H1 (cell line): ENCODE measurements at regions not wholly inside any gene's neighbourhood (a gene's known extent, or its start where the extent isn't known, plus 50 kb on each side); places are given as distances from the start of the nearest gene placed in this dataset.

Source experiments
- CTCF ChIA-PET: fragments of 300-600 bp; sonication (Branson Sonifier 250); formaldehyde crosslinking; loops from one replicate; lab custom pipeline; 2021; ENCODE audit not compliant: partially characterized antibody; lab: Charles Lee
- POLR2A ChIA-PET: fragments of 300-600 bp; sonication (Branson Sonifier 250); formaldehyde crosslinking; loops from one replicate; lab custom pipeline; 2021; ENCODE audit warnings: inconsistent platforms; ENCODE audit not compliant: partially characterized antibody; lab: Charles Lee
- DNase-seq, 2 experiments: peaks; one replicate each; pipeline versions ENCODE4 v3.0.0 to v3.0.0-alpha.2; 2010 to 2022; ENCODE audit warnings: low spot score in 2 of 2, low read depth in 1 of 2, mixed read lengths in 1 of 2
- FAIRE-seq: peaks from 2 replicates; lab custom pipeline; 2011; peaks lifted over from hg19 to GRCh38; lab: Jason Lieb, UNC
- H2AFZ ChIP-seq: 2 replicates; pipeline ENCODE4 v1.8.1; 2012; ENCODE audit warnings: low read length, inconsistent platforms
- H2AK5ac ChIP-seq: 2 replicates; pipeline ENCODE4 v1.6.1; 2013; ENCODE audit warnings: low read depth, low read length
- H2BK120ac ChIP-seq: replicated peaks from 2 replicates; pipeline ENCODE3; 2013; ENCODE audit warnings: low read depth, low read length, inconsistent platforms
- H2BK12ac ChIP-seq: 2 replicates; pipeline ENCODE4 v1.6.1; 2013; ENCODE audit warnings: low read depth, low read length
- H2BK15ac ChIP-seq: 2 replicates; pipeline ENCODE4 v1.6.1; 2013; ENCODE audit warnings: low read length
- H2BK20ac ChIP-seq: 2 replicates; pipeline ENCODE4 v1.6.1; 2013; ENCODE audit warnings: low read length
- H2BK5ac ChIP-seq: 2 replicates; pipeline ENCODE4 v1.6.1; 2013; ENCODE audit warnings: low read depth, low read length
- H3K14ac ChIP-seq: 2 replicates; pipeline ENCODE4 v1.6.1; 2013; ENCODE audit warnings: inconsistent platforms; ENCODE audit not compliant: insufficient read length
- H3K18ac ChIP-seq: 2 replicates; pipeline ENCODE4 v1.6.1; 2013; ENCODE audit warnings: low read length; ENCODE audit errors: extremely low read depth
- H3K23ac ChIP-seq: 2 replicates; pipeline ENCODE4 v1.6.1; 2013; ENCODE audit warnings: inconsistent platforms; ENCODE audit not compliant: insufficient read length
- H3K23me2 ChIP-seq: 2 replicates; pipeline ENCODE4 v1.6.1; 2013; ENCODE audit warnings: low read depth, low read length
- H3K27ac ChIP-seq: 2 replicates; pipeline ENCODE4 v1.6.1; 2011; ENCODE audit warnings: low read depth, low read length, inconsistent platforms
- H3K27me3 ChIP-seq, 4 experiments: replicated peaks in 1 of 4; 1 replicate in 1 of 4; 2 replicates in 3 of 4; pipeline versions ENCODE4 v1.6.1 to v1.8.1; 2011 to 2013; ENCODE audit warnings: low read length in 3 of 4, mild to moderate bottlenecking in 3 of 4, inconsistent platforms in 2 of 4, mixed read lengths in 2 of 4, moderate library complexity in 1 of 4; ENCODE audit not compliant: control insufficient read depth in 3 of 4, insufficient read depth in 3 of 4; ENCODE audit errors: extremely low read depth in 1 of 4
- H3K36me3 ChIP-seq, 4 experiments: 2 replicates each; pipeline versions ENCODE4 v1.6.1 to v1.8.1; 2011 to 2013; ENCODE audit warnings: mild to moderate bottlenecking in 4 of 4, low read length in 3 of 4, moderate library complexity in 2 of 4, control low read depth in 1 of 4, inconsistent platforms in 1 of 4; ENCODE audit not compliant: insufficient read depth in 4 of 4, control insufficient read depth in 2 of 4
- H3K4ac ChIP-seq: replicated peaks from 2 replicates; pipeline ENCODE3; 2013; ENCODE audit warnings: low read length, low read depth, mixed read lengths, inconsistent platforms; ENCODE audit not compliant: insufficient read length
- H3K4me1 ChIP-seq, 4 experiments: replicated peaks in 1 of 4; 1 replicate in 1 of 4; 2 replicates in 3 of 4; pipeline versions ENCODE4 v1.6.1 to v1.8.1; 2011 to 2013; ENCODE audit warnings: low read length in 3 of 4, inconsistent platforms in 2 of 4, mixed read lengths in 1 of 4; ENCODE audit not compliant: insufficient read depth in 4 of 4, control insufficient read depth in 3 of 4
- H3K4me2 ChIP-seq, 2 experiments: 2 replicates each; pipeline versions ENCODE4 v1.6.1 to v1.8.1; 2011 to 2013; ENCODE audit warnings: low read depth in 2 of 2, low read length in 2 of 2, control low read depth in 1 of 2, inconsistent platforms in 1 of 2, mild to moderate bottlenecking in 1 of 2; ENCODE audit not compliant: insufficient read depth in 1 of 2
- H3K4me3 ChIP-seq, 4 experiments: fragments of 200-600, 300-600 bp in 1 of 4; sonication (generic), shearing (Covaris generic), sonication (Bioruptor Twin) in 1 of 4; 2 replicates each; pipeline versions ENCODE4 v1.5.1 to v1.8.1; 2011 to 2016; ENCODE audit warnings: low read length in 4 of 4, low read depth in 3 of 4, control low read depth in 2 of 4, inconsistent platforms in 2 of 4, mild to moderate bottlenecking in 2 of 4, mixed read lengths in 1 of 4, moderate library complexity in 1 of 4; ENCODE audit not compliant: insufficient read depth in 2 of 4; ENCODE audit errors: extremely low read depth in 1 of 4
- H3K56ac ChIP-seq: replicated peaks from 2 replicates; pipeline ENCODE3; 2013; ENCODE audit warnings: low read depth, mild to moderate bottlenecking, mixed read lengths, low read length, inconsistent platforms; ENCODE audit not compliant: insufficient read length
- H3K79me1 ChIP-seq: 2 replicates; pipeline ENCODE4 v1.6.1; 2013; ENCODE audit warnings: low read depth, low read length, control low read depth
- H3K79me2 ChIP-seq, 2 experiments: 2 replicates each; pipeline versions ENCODE4 v1.6.1 to v1.8.1; 2012 to 2013; ENCODE audit warnings: low read length in 2 of 2, mild to moderate bottlenecking in 2 of 2, inconsistent platforms in 1 of 2; ENCODE audit not compliant: insufficient read depth in 2 of 2, control insufficient read depth in 1 of 2
- H3K9ac ChIP-seq, 4 experiments: replicated peaks in 1 of 4; 1 replicate in 1 of 4; 2 replicates in 3 of 4; pipeline versions ENCODE4 v1.6.1 to v1.8.1; 2011 to 2013; ENCODE audit warnings: low read depth in 3 of 4, low read length in 3 of 4, control low read depth in 2 of 4, mild to moderate bottlenecking in 2 of 4, moderate library complexity in 2 of 4, inconsistent platforms in 1 of 4; ENCODE audit errors: extremely low read depth in 1 of 4
- H3K9me3 ChIP-seq, 2 experiments: 2 replicates each; pipeline versions ENCODE4 v1.6.1 to v1.8.1; 2012 to 2013; ENCODE audit warnings: mild to moderate bottlenecking in 2 of 2, moderate library complexity in 2 of 2, control low read depth in 1 of 2, inconsistent platforms in 1 of 2, low read depth in 1 of 2, low read length in 1 of 2, mixed read lengths in 1 of 2; ENCODE audit not compliant: insufficient read depth in 2 of 2
- H4K20me1 ChIP-seq, 2 experiments: replicated peaks in 1 of 2; 2 replicates each; pipeline versions ENCODE3 to v1.8.1; 2011 to 2013; ENCODE audit warnings: inconsistent platforms in 2 of 2, low read length in 2 of 2, mild to moderate bottlenecking in 1 of 2; ENCODE audit not compliant: insufficient read depth in 2 of 2, control insufficient read depth in 1 of 2
- H4K5ac ChIP-seq: 2 replicates; pipeline ENCODE4 v1.6.1; 2013; ENCODE audit warnings: low read length, low read depth, mixed read lengths, inconsistent platforms; ENCODE audit not compliant: insufficient read length
- H4K8ac ChIP-seq: 2 replicates; pipeline ENCODE4 v1.8.0; 2013; ENCODE audit warnings: mild to moderate bottlenecking, moderate library complexity, low read length, inconsistent platforms; ENCODE audit not compliant: insufficient read depth; ENCODE audit errors: extremely low read depth
- H4K91ac ChIP-seq: replicated peaks from 2 replicates; pipeline ENCODE3; 2013; ENCODE audit warnings: low read length, mixed read lengths, inconsistent platforms; ENCODE audit not compliant: insufficient read length
- KDM1A ChIP-seq: fragments of 200-600, 300-600 bp; sonication (generic); IDR thresholded peaks from 2 replicates; pipeline ENCODE4 v1.7.1; 2016; ENCODE audit warnings: mild to moderate bottlenecking, low read length, borderline replicate concordance
- RFX5 ChIP-seq: IDR thresholded peaks from 2 replicates; pipeline ENCODE4 v1.6.1; 2011; ENCODE audit warnings: low read depth, low read length, improper control_type of control experiment, borderline replicate concordance
- WGBS, 2 experiments: shearing (Covaris generic) in 1 of 2; methylation state at CpG; one replicate each; pipeline versions ENCODE4 v1.1.6 to v1.1.7; 2013 to 2015; ENCODE audit warnings: low lambda C conversion rate in 2 of 2, mixed read lengths in 2 of 2, inconsistent platforms in 1 of 2, low coverage in 1 of 2, missing lambda C conversion rate in 1 of 2; ENCODE audit not compliant: insufficient replicate concordance in 2 of 2, insufficient coverage in 1 of 2, insufficient read length in 1 of 2; ENCODE audit errors: extremely low coverage in 1 of 2, missing lambda C conversion rate in 1 of 2; 5-methylcytosine and 5-hydroxymethylcytosine counted together

DNA sequence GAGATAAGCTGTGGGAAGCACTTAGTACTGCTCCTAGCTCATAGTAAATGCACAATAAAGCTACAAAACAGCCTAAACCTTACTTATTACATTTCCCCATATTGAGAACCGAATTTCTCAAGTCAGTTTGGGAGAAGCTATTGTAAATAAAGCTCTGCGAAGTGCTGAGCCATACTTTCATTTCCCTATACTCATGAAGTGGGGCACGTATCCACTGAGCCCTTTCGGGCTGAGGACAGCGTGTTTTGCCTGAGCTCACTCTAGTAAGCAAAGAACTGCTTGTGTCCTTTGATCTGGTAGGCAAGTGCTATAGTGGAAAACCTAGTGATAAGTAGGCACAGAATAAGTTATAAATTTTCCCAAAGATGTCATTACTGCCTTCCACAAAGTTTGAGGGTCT, 165.0 kb downstream of the RSL24D1 start:
- Histone ChIP-seq H3K27ac (no peak overlapping the region), H4K91ac (no peak overlapping the region), H2BK12ac (no peak overlapping the region), H2BK15ac (no peak overlapping the region), H3K9me3 (peaks cover 37 to 70% of the 10 kb centered on the region in 2 experiments), H3K79me2 (no peaks in the 10 kb centered on the region), H4K20me1 (no peaks in the 10 kb centered on the region), H3K23ac (no peak overlapping the region), H3K4me3 (no peak overlapping the region), H3K79me1 (no peaks in the 10 kb centered on the region), H4K8ac (no peak overlapping the region), H2AFZ (no peak overlapping the region), H2BK5ac (no peak overlapping the region), H2BK120ac (no peak overlapping the region), H2AK5ac (no peak overlapping the region), H3K18ac (no peak overlapping the region), H3K9ac (no peak overlapping the region), H3K4me1 (no peaks in the 10 kb centered on the region), H3K14ac (no peak overlapping the region), H3K4ac (no peak overlapping the region), H2BK20ac (no peak overlapping the region), H3K23me2 (peaks cover 2% of the 10 kb centered on the region; the same call in 1 of the 2 replicates), H3K36me3 (no peaks in the 10 kb centered on the region), H4K5ac (no peak overlapping the region), H3K27me3 (peaks cover 0 to 1% (median 0%) of the 10 kb centered on the region in 4 experiments; a peak in 1 of 7 replicates), H3K56ac (no peak overlapping the region), H3K4me2 (no peak overlapping the region)
- DNase-seq (no peak), FAIRE-seq (no peak)
- POLR2A ChIA-PET = no interaction called here
- WGBS, 2 experiments = 62% methylated on average over 5 of the region's 5 CpGs; no CpG with 5 or more reads in 1 of the 2 experiments
- CTCF ChIA-PET = no interaction called here
- TF ChIP-seq KDM1A (no peak), RFX5 (no peak)
